Astrocyte (in vitro differentiated cells and primary cell): ENCODE measurements at regions not wholly inside any gene's neighbourhood (a gene's known extent, or its start where the extent isn't known, plus 50 kb on each side); places are given as distances from the start of the nearest gene placed in this dataset.

ENCODE experiments used
- DNase-seq: peaks from one replicate; pipeline ENCODE4 v3.0.0-alpha.2; 2010; ENCODE audit warnings: low read depth
- FAIRE-seq: peaks from 2 replicates; lab custom pipeline; 2011; peaks lifted over from hg19 to GRCh38; lab: Jason Lieb, UNC
- H2AFZ ChIP-seq: 2 replicates; pipeline ENCODE4 v1.6.0; 2012; ENCODE audit warnings: low read depth, low read length, inconsistent platforms
- H3K27ac ChIP-seq: 2 replicates; pipeline ENCODE4 v1.5.1; 2011; ENCODE audit warnings: low read depth, low read length, inconsistent platforms
- H3K27me3 ChIP-seq: 2 replicates; pipeline ENCODE4 v1.6.0; 2011; ENCODE audit warnings: low read length, inconsistent platforms; ENCODE audit not compliant: insufficient read depth
- H3K36me3 ChIP-seq: 2 replicates; pipeline ENCODE4 v1.5.1; 2011; ENCODE audit warnings: low read length, inconsistent platforms; ENCODE audit not compliant: insufficient read depth
- H3K4me1 ChIP-seq: 2 replicates; pipeline ENCODE4 v1.5.1; 2011; ENCODE audit warnings: low read length, inconsistent platforms; ENCODE audit not compliant: insufficient read depth
- H3K4me2 ChIP-seq: 2 replicates; pipeline ENCODE4 v1.6.0; 2012; ENCODE audit warnings: low read length, inconsistent platforms
- H3K4me3 ChIP-seq: 2 replicates; pipeline ENCODE4 v1.5.1; 2011; ENCODE audit warnings: low read depth, mild to moderate bottlenecking, low read length, inconsistent platforms; ENCODE audit not compliant: insufficient read depth
- H3K79me2 ChIP-seq: 2 replicates; pipeline ENCODE4 v1.6.0; 2012; ENCODE audit warnings: mild to moderate bottlenecking, low read length, inconsistent platforms; ENCODE audit not compliant: insufficient read depth
- H3K9ac ChIP-seq: 2 replicates; pipeline ENCODE4 v1.6.0; 2012; ENCODE audit warnings: mild to moderate bottlenecking, low read length, inconsistent platforms
- H3K9me3 ChIP-seq: 2 replicates; pipeline ENCODE4 v1.5.1; 2012; ENCODE audit warnings: low read depth, mild to moderate bottlenecking, low read length, inconsistent platforms; ENCODE audit not compliant: insufficient read depth
- H4K20me1 ChIP-seq: 2 replicates; pipeline ENCODE4 v1.6.0; 2012; ENCODE audit warnings: low read length, inconsistent platforms; ENCODE audit not compliant: insufficient read depth
- H3K27ac Mint-ChIP-seq: one replicate; pipeline ENCODE4 v1.8.0; 2021; ENCODE audit warnings: mild to moderate bottlenecking, mixed read lengths; ENCODE audit not compliant: unreplicated experiment
- H3K27me3 Mint-ChIP-seq: one replicate; pipeline ENCODE4 v1.8.0; 2021; ENCODE audit warnings: low read depth, mixed read lengths; ENCODE audit not compliant: unreplicated experiment
- H3K36me3 Mint-ChIP-seq: one replicate; pipeline ENCODE4 v1.8.0; 2021; ENCODE audit warnings: low read depth, mixed read lengths; ENCODE audit not compliant: unreplicated experiment
- H3K4me1 Mint-ChIP-seq: one replicate; pipeline ENCODE4 v1.8.0; 2021; ENCODE audit warnings: low read depth, mixed read lengths; ENCODE audit not compliant: unreplicated experiment
- H3K4me3 Mint-ChIP-seq: one replicate; pipeline ENCODE4 v1.8.0; 2021; ENCODE audit warnings: mild to moderate bottlenecking, moderate library complexity, mixed read lengths; ENCODE audit not compliant: unreplicated experiment
- H3K9me3 Mint-ChIP-seq: one replicate; pipeline ENCODE4 v1.8.0; 2021; ENCODE audit warnings: mild to moderate bottlenecking, mixed read lengths; ENCODE audit not compliant: unreplicated experiment
- EZH2 ChIP-seq: IDR thresholded peaks from 2 replicates; pipeline ENCODE4 v1.6.1; 2012; ENCODE audit warnings: mild to moderate bottlenecking, low read length, inconsistent platforms; ENCODE audit not compliant: insufficient read depth
- TF ChIP-seq, protein P1 (sequence below): IDR thresholded peaks from 2 replicates; pipeline ENCODE4 v1.5.1; 2011; ENCODE audit warnings: low read depth, mild to moderate bottlenecking, inconsistent platforms, low read length, moderate library complexity; ENCODE audit not compliant: insufficient read depth

GRCh38 chrX:39749728-39750127 is 348.0 kb downstream of the BCOR start:
- no peaks in the 10 kb centered on the region for H3K27me3 ChIP-seq
- H3K9ac ChIP-seq = no peak overlapping the region
- Mint-ChIP-seq H3K9me3 (no peaks in the 10 kb centered on the region), H3K36me3 (no peaks in the 10 kb centered on the region), H3K27ac (no peak overlapping the region), H3K4me1 (peaks cover 9% of the 10 kb centered on the region), H3K4me3 (no peak overlapping the region), H3K27me3 (no peaks in the 10 kb centered on the region)
- no peak for TF ChIP-seq EZH2
- TF ChIP-seq, protein P1, sequence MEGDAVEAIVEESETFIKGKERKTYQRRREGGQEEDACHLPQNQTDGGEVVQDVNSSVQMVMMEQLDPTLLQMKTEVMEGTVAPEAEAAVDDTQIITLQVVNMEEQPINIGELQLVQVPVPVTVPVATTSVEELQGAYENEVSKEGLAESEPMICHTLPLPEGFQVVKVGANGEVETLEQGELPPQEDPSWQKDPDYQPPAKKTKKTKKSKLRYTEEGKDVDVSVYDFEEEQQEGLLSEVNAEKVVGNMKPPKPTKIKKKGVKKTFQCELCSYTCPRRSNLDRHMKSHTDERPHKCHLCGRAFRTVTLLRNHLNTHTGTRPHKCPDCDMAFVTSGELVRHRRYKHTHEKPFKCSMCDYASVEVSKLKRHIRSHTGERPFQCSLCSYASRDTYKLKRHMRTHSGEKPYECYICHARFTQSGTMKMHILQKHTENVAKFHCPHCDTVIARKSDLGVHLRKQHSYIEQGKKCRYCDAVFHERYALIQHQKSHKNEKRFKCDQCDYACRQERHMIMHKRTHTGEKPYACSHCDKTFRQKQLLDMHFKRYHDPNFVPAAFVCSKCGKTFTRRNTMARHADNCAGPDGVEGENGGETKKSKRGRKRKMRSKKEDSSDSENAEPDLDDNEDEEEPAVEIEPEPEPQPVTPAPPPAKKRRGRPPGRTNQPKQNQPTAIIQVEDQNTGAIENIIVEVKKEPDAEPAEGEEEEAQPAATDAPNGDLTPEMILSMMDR = no peak
- H3K4me1 ChIP-seq = no peaks in the 10 kb centered on the region
- H3K9me3 ChIP-seq = no peaks in the 10 kb centered on the region
- DNase-seq = no peak
- H3K36me3 ChIP-seq = no peaks in the 10 kb centered on the region
- no peak overlapping the region for H3K4me3 ChIP-seq
- H3K27ac ChIP-seq = no peak overlapping the region
- no peaks in the 10 kb centered on the region for H3K79me2 ChIP-seq
- FAIRE-seq = peak; percentile 67
- no peak overlapping the region for H3K4me2 ChIP-seq
- no peaks in the 10 kb centered on the region for H4K20me1 ChIP-seq
- H2AFZ ChIP-seq = no peak overlapping the region

GRCh38 chrX:39750256-39750790 is 347.4 kb downstream of the BCOR start:
- no peak overlapping the region for H3K27ac ChIP-seq
- H3K4me2 ChIP-seq = no peak overlapping the region
- H3K4me3 ChIP-seq = no peak overlapping the region
- DNase-seq (no peak), FAIRE-seq (peak; percentile 83)
- no peaks in the 10 kb centered on the region for H3K36me3 ChIP-seq
- no peak overlapping the region for H3K9ac ChIP-seq
- no peak overlapping the region for H3K27ac Mint-ChIP-seq
- no peak for TF ChIP-seq EZH2
- TF ChIP-seq, protein P1 = no peak
- no peaks in the 10 kb centered on the region for H3K9me3 Mint-ChIP-seq
- no peaks in the 10 kb centered on the region for H4K20me1 ChIP-seq
- no peak overlapping the region for H2AFZ ChIP-seq
- no peaks in the 10 kb centered on the region for H3K79me2 ChIP-seq
- H3K27me3 ChIP-seq = no peaks in the 10 kb centered on the region
- peaks cover 9% of the 10 kb centered on the region for H3K4me1 Mint-ChIP-seq
- H3K9me3 ChIP-seq = no peaks in the 10 kb centered on the region
- no peaks in the 10 kb centered on the region for H3K27me3 Mint-ChIP-seq
- no peaks in the 10 kb centered on the region for H3K36me3 Mint-ChIP-seq
- no peak overlapping the region for H3K4me3 Mint-ChIP-seq
- H3K4me1 ChIP-seq = peaks cover 3% of the 10 kb centered on the region

GRCh38 chrX:39750848-39751247 is 346.9 kb downstream of the BCOR start:
- Mint-ChIP-seq H3K9me3 (no peaks in the 10 kb centered on the region), H3K4me3 (no peak overlapping the region), H3K36me3 (no peaks in the 10 kb centered on the region), H3K27ac (no peak overlapping the region), H3K4me1 (peaks cover 9% of the 10 kb centered on the region), H3K27me3 (no peaks in the 10 kb centered on the region)
- no peak overlapping the region for H3K4me3 ChIP-seq
- H3K27ac ChIP-seq = no peak overlapping the region
- H3K9ac ChIP-seq = no peak overlapping the region
- no peaks in the 10 kb centered on the region for H3K36me3 ChIP-seq
- no peak for TF ChIP-seq EZH2
- TF ChIP-seq, protein P1 = no peak
- no peaks in the 10 kb centered on the region for H4K20me1 ChIP-seq
- H2AFZ ChIP-seq = no peak overlapping the region
- no peaks in the 10 kb centered on the region for H3K79me2 ChIP-seq
- H3K4me2 ChIP-seq = no peak overlapping the region
- FAIRE-seq (no peak), DNase-seq (no peak)
- H3K9me3 ChIP-seq = no peaks in the 10 kb centered on the region
- no peaks in the 10 kb centered on the region for H3K27me3 ChIP-seq
- peaks cover 8% of the 10 kb centered on the region for H3K4me1 ChIP-seq
